HG03460 (cell line): ENCODE measurements at regions not wholly inside any gene's neighbourhood (a gene's known extent, or its start where the extent isn't known, plus 50 kb on each side); places are given as distances from the start of the nearest gene placed in this dataset.

Source experiments
- ATAC-seq: cut with Tn5 transposase; IDR thresholded peaks from one replicate; pipeline ENCODE4 v1.9.1; 2021; ENCODE audit not compliant: unreplicated experiment

- no peak for ATAC-seq
Observed at GRCh38 chr3:44013967-44014366, 227.7 kb upstream of the TOPAZ1 start.

GRCh38 chr3:44015170-44015569 is 226.5 kb upstream of the TOPAZ1 start:
- ATAC-seq: no peak

- ATAC-seq: peak; percentile 42
Observed at GRCh38 chr3:44016818-44017217, 224.9 kb upstream of the TOPAZ1 start.

GRCh38 chr3:44018926-44019325 is 222.8 kb upstream of the TOPAZ1 start:
- no peak for ATAC-seq

GRCh38 chr3:44019736-44020135 is 221.9 kb upstream of the TOPAZ1 start:
- no peak for ATAC-seq

- no peak for ATAC-seq
Observed at GRCh38 chr3:44020143-44020542, 221.5 kb upstream of the TOPAZ1 start.

GRCh38 chr3:44021651-44022594 is 219.8 kb upstream of the TOPAZ1 start:
- ATAC-seq: no peak

GRCh38 chr3:44023961-44024593 is 217.6 kb upstream of the TOPAZ1 start:
- no peak for ATAC-seq

- no peak for ATAC-seq
Observed at GRCh38 chr3:44026220-44026865, 215.3 kb upstream of the TOPAZ1 start.

GRCh38 chr3:44029100-44029499 is 212.6 kb upstream of the TOPAZ1 start:
- no peak for ATAC-seq

- ATAC-seq: no peak
Observed at GRCh38 chr3:44030285-44030684, 211.4 kb upstream of the TOPAZ1 start.

GRCh38 chr3:44030687-44031305 is 210.9 kb upstream of the TOPAZ1 start:
- no peak for ATAC-seq

GRCh38 chr3:44031387-44032380 is 210.0 kb upstream of the TOPAZ1 start:
- no peak for ATAC-seq

GRCh38 chr3:44032487-44032886 is 209.2 kb upstream of the TOPAZ1 start:
- ATAC-seq: no peak

GRCh38 chr3:44033123-44033522 is 208.6 kb upstream of the TOPAZ1 start:
- ATAC-seq: no peak

- ATAC-seq: no peak
Observed at GRCh38 chr3:44036850-44037249, 204.8 kb upstream of the TOPAZ1 start.

- ATAC-seq: no peak
Observed at GRCh38 chr3:44039006-44039405, 202.7 kb upstream of the TOPAZ1 start.

- ATAC-seq: no peak
Observed at GRCh38 chr3:44041726-44042125, 200.0 kb upstream of the TOPAZ1 start.

GRCh38 chr3:44042772-44043171 is 198.9 kb upstream of the TOPAZ1 start:
- ATAC-seq: no peak
